NB4 (cell line): ENCODE measurements at regions not wholly inside any gene's neighbourhood (a gene's known extent, or its start where the extent isn't known, plus 50 kb on each side); places are given as distances from the start of the nearest gene placed in this dataset.

Source experiments
- DNase-seq: peaks from one replicate; pipeline ENCODE4 v3.0.0; 2010; ENCODE audit warnings: low read depth
- H3K4me3 ChIP-seq: one replicate; pipeline ENCODE4 v1.5.1; 2011; ENCODE audit warnings: mild to moderate bottlenecking, low read depth, low read length, moderate library complexity
- MYC ChIP-seq: IDR thresholded peaks from 2 replicates; pipeline ENCODE4 v1.6.1; 2011; ENCODE audit warnings: low read depth, low read length
- POLR2A ChIP-seq: IDR thresholded peaks from 2 replicates; pipeline ENCODE4 v1.6.1; 2011; ENCODE audit warnings: mild to moderate bottlenecking; ENCODE audit not compliant: insufficient read length; ENCODE audit errors: extremely low read depth
- TF ChIP-seq, protein P1 (sequence below): IDR thresholded peaks from one replicate; pipeline ENCODE4 v1.5.1; 2012; ENCODE audit warnings: low read depth, low read length
- TF ChIP-seq, protein P2 (sequence below): IDR thresholded peaks from 2 replicates; pipeline ENCODE4 v1.6.1; 2011; ENCODE audit warnings: low read depth, low read length

DNA sequence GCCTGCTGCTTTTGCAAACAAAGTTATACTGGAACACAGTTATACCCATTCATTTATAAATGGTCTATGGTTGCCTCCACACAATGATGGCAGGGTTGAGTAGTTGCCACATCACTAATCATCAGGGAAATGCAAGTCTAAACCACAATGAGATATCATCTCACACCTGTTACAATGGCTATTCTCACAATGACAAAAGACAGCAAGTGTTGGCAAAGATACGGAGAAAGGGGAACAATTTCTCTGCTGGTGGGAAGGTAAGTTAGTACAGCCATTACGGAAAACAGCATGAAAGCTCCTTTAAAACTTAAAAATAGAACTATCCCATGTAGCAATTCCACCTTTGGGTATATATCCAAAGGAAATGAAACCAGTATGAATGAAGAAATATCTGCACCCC, 261.4 kb downstream of the TJP1 start:
- no peak for TF ChIP-seq MYC
- no peak for TF ChIP-seq POLR2A
- TF ChIP-seq, protein P1, sequence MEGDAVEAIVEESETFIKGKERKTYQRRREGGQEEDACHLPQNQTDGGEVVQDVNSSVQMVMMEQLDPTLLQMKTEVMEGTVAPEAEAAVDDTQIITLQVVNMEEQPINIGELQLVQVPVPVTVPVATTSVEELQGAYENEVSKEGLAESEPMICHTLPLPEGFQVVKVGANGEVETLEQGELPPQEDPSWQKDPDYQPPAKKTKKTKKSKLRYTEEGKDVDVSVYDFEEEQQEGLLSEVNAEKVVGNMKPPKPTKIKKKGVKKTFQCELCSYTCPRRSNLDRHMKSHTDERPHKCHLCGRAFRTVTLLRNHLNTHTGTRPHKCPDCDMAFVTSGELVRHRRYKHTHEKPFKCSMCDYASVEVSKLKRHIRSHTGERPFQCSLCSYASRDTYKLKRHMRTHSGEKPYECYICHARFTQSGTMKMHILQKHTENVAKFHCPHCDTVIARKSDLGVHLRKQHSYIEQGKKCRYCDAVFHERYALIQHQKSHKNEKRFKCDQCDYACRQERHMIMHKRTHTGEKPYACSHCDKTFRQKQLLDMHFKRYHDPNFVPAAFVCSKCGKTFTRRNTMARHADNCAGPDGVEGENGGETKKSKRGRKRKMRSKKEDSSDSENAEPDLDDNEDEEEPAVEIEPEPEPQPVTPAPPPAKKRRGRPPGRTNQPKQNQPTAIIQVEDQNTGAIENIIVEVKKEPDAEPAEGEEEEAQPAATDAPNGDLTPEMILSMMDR = no peak
- TF ChIP-seq, protein P2, sequence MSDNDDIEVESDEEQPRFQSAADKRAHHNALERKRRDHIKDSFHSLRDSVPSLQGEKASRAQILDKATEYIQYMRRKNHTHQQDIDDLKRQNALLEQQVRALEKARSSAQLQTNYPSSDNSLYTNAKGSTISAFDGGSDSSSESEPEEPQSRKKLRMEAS = no peak
- DNase-seq = no peak
- H3K4me3 ChIP-seq = no peak overlapping the region

DNA sequence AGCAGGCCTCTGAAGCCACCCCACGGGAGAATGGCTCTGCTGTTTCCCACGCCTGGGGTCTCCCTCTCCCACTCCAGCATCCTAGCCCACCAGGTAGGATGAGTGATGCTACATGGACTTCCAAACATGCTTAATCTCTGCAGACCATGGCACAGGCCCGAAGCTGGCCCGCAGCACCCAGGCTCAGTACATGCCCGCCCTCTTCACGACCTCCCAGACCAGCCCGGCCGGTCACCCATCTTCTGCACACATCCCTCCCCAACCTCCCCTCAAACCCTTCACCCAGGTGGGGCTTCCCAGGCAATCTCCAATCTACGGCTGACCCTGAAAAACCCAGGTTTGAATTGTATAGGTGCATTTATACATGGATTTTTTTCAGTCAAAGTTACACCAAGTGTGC, 264.0 kb downstream of the TJP1 start:
- TF ChIP-seq POLR2A (no peak), MYC (no peak)
- TF ChIP-seq, protein P1 = no peak
- TF ChIP-seq, protein P2 = no peak
- no peak overlapping the region for H3K4me3 ChIP-seq
- no peak for DNase-seq

DNA sequence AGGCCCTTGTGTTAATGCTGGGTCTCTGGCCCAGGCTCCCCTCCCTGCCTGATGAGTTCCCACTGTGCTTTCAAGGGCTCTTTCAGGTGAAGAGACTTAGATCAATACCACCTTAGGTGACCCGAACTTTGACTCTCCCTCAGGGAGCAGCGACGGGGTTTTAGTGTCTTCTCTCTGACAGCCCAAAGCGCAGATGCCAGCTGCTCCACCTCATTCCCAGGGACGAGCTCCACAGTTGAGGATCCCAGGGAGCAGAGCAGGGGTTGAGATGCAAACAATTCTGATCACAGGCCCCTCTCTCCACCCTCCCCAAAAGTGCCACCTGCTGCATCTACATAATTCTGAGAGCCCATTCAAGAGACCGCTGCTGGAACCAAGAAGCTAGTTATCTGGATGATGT, 265.1 kb downstream of the TJP1 start:
- DNase-seq = no peak
- TF ChIP-seq MYC (no peak), POLR2A (no peak)
- TF ChIP-seq, protein P2 = no peak
- TF ChIP-seq, protein P1 = no peak
- no peak overlapping the region for H3K4me3 ChIP-seq

DNA sequence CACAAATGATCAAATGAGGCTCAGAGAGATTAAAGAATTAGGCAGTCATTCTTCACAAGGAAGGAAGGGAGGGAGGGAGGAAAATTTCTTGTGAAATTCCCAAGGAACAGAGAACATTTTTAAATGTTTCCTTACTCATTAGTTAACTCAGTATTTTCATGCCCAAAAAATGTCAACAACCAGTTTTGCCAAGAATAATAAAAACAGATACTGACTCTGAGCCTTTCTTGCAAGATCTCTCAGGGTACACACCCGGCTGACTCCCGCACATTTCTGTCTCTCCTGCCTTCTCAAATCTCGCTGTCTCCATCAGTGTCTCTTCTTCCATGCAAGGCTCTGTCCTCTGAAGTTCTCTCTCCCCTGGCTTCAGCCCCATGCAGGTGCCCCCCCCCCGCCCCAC, 265.9 kb downstream of the TJP1 start:
- no peak overlapping the region for H3K4me3 ChIP-seq
- DNase-seq = no peak
- TF ChIP-seq MYC (no peak), POLR2A (no peak)
- TF ChIP-seq, protein P2 = no peak
- TF ChIP-seq, protein P1 = no peak

DNA sequence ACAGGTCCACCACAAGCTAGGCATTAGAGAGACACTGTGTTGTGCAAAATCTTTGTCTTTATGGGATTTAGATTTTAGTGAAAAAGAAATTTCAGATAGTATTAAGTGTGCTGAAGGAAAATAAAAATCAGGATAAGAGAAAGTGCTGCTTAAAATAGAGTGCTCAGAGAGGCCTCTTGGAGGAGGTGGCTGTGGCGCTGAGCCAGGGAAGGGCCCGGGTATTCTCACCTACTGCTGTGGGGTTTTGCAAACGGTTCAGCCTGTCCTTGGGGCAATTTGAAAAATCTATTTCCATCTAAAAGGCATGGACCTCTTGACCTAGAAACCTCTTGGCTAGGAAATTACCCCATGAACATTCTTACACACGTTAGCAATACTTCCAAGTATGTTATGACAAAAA, 267.7 kb downstream of the TJP1 start:
- TF ChIP-seq, protein P2 = no peak
- TF ChIP-seq, protein P1 = no peak
- TF ChIP-seq MYC (no peak), POLR2A (no peak)
- DNase-seq = no peak
- no peak overlapping the region for H3K4me3 ChIP-seq

DNA sequence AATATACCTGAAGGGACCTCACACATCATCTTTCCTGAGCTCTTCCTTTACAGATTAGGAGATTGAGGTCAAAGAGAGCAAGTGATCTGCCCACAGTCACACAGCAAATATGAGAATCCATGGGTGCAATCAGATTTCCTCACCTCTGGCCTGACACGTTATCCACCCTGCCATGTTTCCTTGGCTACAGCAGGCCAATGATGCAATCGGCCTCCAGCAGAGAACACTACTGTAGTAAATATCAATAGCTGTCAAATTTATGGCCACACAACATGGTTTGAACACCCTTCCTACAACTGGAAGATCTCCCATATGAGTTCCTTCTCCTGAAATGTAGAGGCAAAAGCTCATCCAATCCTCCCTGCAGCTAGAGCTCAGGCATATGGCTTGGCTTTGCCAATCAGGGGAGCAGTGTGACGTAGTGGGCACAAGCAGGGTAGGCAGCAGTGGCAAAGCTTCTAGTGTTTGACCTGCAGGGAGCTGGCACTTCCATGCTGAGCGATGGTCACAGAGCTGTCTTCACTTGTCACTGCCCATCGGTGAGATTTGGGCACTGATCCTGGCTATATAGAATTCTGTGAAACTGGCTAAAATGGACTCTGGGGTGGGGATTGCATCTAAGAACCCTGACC, 271.3 kb downstream of the TJP1 start:
- H3K4me3 ChIP-seq = no peak overlapping the region
- DNase-seq = no peak
- TF ChIP-seq MYC (no peak), POLR2A (no peak)
- TF ChIP-seq, protein P1 = no peak
- TF ChIP-seq, protein P2 = no peak
